PC-9 (cell line): ENCODE measurements at regions not wholly inside any gene's neighbourhood (a gene's known extent, or its start where the extent isn't known, plus 50 kb on each side); places are given as distances from the start of the nearest gene placed in this dataset.

Experiments
- BruUV-seq: library from RNA; stranded (reverse); fragments of 400-500 nt; replicated peaks from 2 replicates; lab custom pipeline; 2021; lab: Mats Ljungman, UMichigan
- CTCF ChIA-PET: fragments of 300-600 bp; sonication (Branson Sonifier 250); formaldehyde crosslinking; loops from one replicate; lab custom pipeline; 2022; ENCODE audit warnings: antibody characterized with exemption; lab: Charles Lee
- POLR2A ChIA-PET: fragments of 300-600 bp; sonication (Branson Sonifier 250); formaldehyde crosslinking; loops from one replicate; lab custom pipeline; 2022; ENCODE audit warnings: antibody characterized with exemption; ENCODE audit not compliant: unreplicated experiment; lab: Charles Lee
- DNase-seq, 2 experiments: peaks; one replicate each; pipeline versions ENCODE4 v3.0.0 to v3.0.0-alpha.2; 2015 to 2022; ENCODE audit warnings: mixed read lengths in 1 of 2
- H2AFZ ChIP-seq: fragments of 200-600 bp; sonication (generic); 2 replicates; pipeline ENCODE4 v1.8.1; 2017; ENCODE audit warnings: antibody characterized with exemption
- H3F3A ChIP-seq: fragments of 200-600 bp; sonication (generic); 2 replicates; pipeline ENCODE4 v1.8.1; 2017; ENCODE audit warnings: antibody characterized with exemption, mild to moderate bottlenecking, low read depth; ENCODE audit not compliant: insufficient read depth
- H3K27ac ChIP-seq: fragments of 200-600 bp; sonication (generic); 2 replicates; pipeline ENCODE4 v1.6.1; 2016; ENCODE audit warnings: mixed run types
- H3K27me3 ChIP-seq: fragments of 200-600 bp; sonication (generic); 2 replicates; pipeline ENCODE4 v1.6.1; 2016; ENCODE audit warnings: low read depth, mixed run types; ENCODE audit not compliant: insufficient read depth
- H3K36me3 ChIP-seq: fragments of 200-600 bp; sonication (generic); 2 replicates; pipeline ENCODE4 v1.6.1; 2016; ENCODE audit warnings: low read depth, mixed run types
- H3K4me1 ChIP-seq: fragments of 200-600 bp; sonication (generic); replicated peaks from 2 replicates; pipeline ENCODE4 v1.6.1; 2016; ENCODE audit warnings: mixed run types; ENCODE audit not compliant: insufficient read depth
- H3K4me2 ChIP-seq: fragments of 200-600 bp; sonication (generic); 2 replicates; pipeline ENCODE4 v1.6.1; 2017; ENCODE audit warnings: mixed run types
- H3K4me3 ChIP-seq: fragments of 200-600 bp; sonication (generic); 2 replicates; pipeline ENCODE4 v1.6.1; 2016; ENCODE audit warnings: mixed run types
- H3K79me2 ChIP-seq: fragments of 200-600 bp; sonication (generic); 2 replicates; pipeline ENCODE4 v1.6.1; 2017; ENCODE audit warnings: low read depth, mixed run types
- H3K9me2 ChIP-seq: fragments of 200-600 bp; sonication (generic); 2 replicates; pipeline ENCODE4 v1.8.1; 2017; ENCODE audit warnings: mild to moderate bottlenecking; ENCODE audit not compliant: insufficient read depth
- H3K9me3 ChIP-seq: fragments of 200-600 bp; sonication (generic); 2 replicates; pipeline ENCODE4 v1.8.1; 2016; ENCODE audit warnings: low read depth; ENCODE audit not compliant: insufficient read depth
- H4K20me1 ChIP-seq: fragments of 200-600 bp; sonication (generic); 2 replicates; pipeline ENCODE4 v1.8.1; 2017; ENCODE audit not compliant: insufficient read depth
- CTCF ChIP-seq: fragments of 200-600 bp; sonication (generic); conservative IDR thresholded peaks from 2 replicates; pipeline ENCODE4 v1.6.1; 2017; ENCODE audit warnings: mixed run types, antibody characterized with exemption, mild to moderate bottlenecking, moderate library complexity
- EZH2 ChIP-seq: fragments of 200-600 bp; sonication (generic); IDR thresholded peaks from 2 replicates; pipeline ENCODE4 v1.8.0; 2017; ENCODE audit warnings: antibody characterized with exemption, low read depth
- intact Hi-C: fragments of 100-400 bp; cut with micrococcal nuclease; formaldehyde crosslinking; loops from one replicate; pipeline ENCODE4 v1.10.0; 2022; ENCODE audit not compliant: unreplicated experiment

GRCh38 chr16:48865520-48865919, 255.5 kb upstream of the N4BP1 start:
- ChIA-PET POLR2A (no interaction called here), CTCF (no interaction called here)
- Histone ChIP-seq H3K27me3 (no peaks in the 10 kb centered on the region), H3K4me2 (no peak overlapping the region), H3K4me3 (no peak overlapping the region), H4K20me1 (no peaks in the 10 kb centered on the region), H3F3A (no peaks in the 10 kb centered on the region), H3K36me3 (no peaks in the 10 kb centered on the region), H3K4me1 (no peaks in the 10 kb centered on the region), H3K79me2 (no peaks in the 10 kb centered on the region), H3K27ac (no peak overlapping the region), H3K9me2 (no peaks in the 10 kb centered on the region), H3K9me3 (no peaks in the 10 kb centered on the region), H2AFZ (no peak overlapping the region)
- no TSS peak for BruUV-seq
- intact Hi-C loops = no loop called here
- no peak for TF ChIP-seq CTCF
- no peak for TF ChIP-seq EZH2
- no peak for DNase-seq

GRCh38 chr16:48864055-48864454, 254.1 kb upstream of the N4BP1 start:
- Histone ChIP-seq H3K4me1 (no peaks in the 10 kb centered on the region), H3K27me3 (no peaks in the 10 kb centered on the region), H3K9me2 (no peaks in the 10 kb centered on the region), H3K9me3 (no peaks in the 10 kb centered on the region), H3K27ac (no peak overlapping the region), H3F3A (no peaks in the 10 kb centered on the region), H3K36me3 (no peaks in the 10 kb centered on the region), H3K4me3 (no peak overlapping the region), H3K4me2 (no peak overlapping the region), H4K20me1 (no peaks in the 10 kb centered on the region), H2AFZ (no peak overlapping the region), H3K79me2 (no peaks in the 10 kb centered on the region)
- ChIA-PET POLR2A (no interaction called here), CTCF (no interaction called here)
- TF ChIP-seq CTCF (no peak), EZH2 (no peak)
- intact Hi-C loops = no loop called here
- BruUV-seq = no TSS peak
- no peak for DNase-seq

- Histone ChIP-seq H3K36me3 (no peaks in the 10 kb centered on the region), H3K27ac (no peak overlapping the region), H4K20me1 (no peaks in the 10 kb centered on the region), H3K9me2 (no peaks in the 10 kb centered on the region), H2AFZ (no peak overlapping the region), H3K9me3 (no peaks in the 10 kb centered on the region), H3K4me1 (no peaks in the 10 kb centered on the region), H3K79me2 (no peaks in the 10 kb centered on the region), H3F3A (no peaks in the 10 kb centered on the region), H3K4me2 (no peak overlapping the region), H3K27me3 (0 out of 2 replicates have a peak, but pooled peaks cover 7% of the 10 kb centered on the region), H3K4me3 (no peak overlapping the region)
- ChIA-PET CTCF (no interaction called here), POLR2A (no interaction called here)
- intact Hi-C loops = no loop called here
- no TSS peak for BruUV-seq
- DNase-seq = no peak
- TF ChIP-seq CTCF (no peak), EZH2 (no peak)
These were observed 252.1 kb upstream of the N4BP1 start for GRCh38 chr16:48862087-48862532.
